ENCODE measurements at regions not wholly inside any gene's neighbourhood (a gene's known extent, or its start where the extent isn't known, plus 50 kb on each side); places are given as distances from the start of the nearest gene placed in this dataset.
A peak's percentile ranks its signal among the peaks of the same experiment; 100 is the strongest.
"Not testable (repeated sequence)": the region's sequence is repeated elsewhere in the genome, so short reads cannot be mapped to it uniquely, and the experiment has no call there.

DNA sequence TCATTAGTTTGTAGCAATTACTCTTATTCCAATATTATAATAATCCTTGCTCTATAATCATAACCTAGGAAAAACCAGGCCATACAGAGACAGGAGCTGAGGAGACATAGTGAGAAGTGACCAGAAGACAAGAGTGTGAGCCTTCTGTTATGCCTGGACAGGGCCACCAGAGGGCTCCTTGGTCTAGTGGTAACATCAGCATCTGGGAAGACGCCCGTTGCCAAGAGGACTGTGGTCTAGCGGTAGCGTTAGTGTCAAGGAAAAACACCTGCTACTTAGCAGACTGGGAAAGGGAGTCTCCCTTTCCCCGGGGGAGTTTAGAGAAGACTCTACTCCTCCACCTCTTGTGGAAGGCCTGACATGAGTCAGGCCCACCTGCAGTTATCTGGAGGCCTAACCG, 97.0 kb downstream of the F11 start:
- not testable (repeated sequence) for H3K9ac ChIP-seq (ENCODE audit: extremely low read depth, low read length, poor library complexity, severe bottlenecking); H3K27me3 ChIP-seq (ENCODE audit: control insufficient read depth, insufficient read depth, low read length, poor library complexity, severe bottlenecking); H3K36me3 Mint-ChIP-seq (ENCODE audit: low read depth); H3K27me3 Mint-ChIP-seq (ENCODE audit: insufficient read depth); H3K36me3 ChIP-seq (ENCODE audit: control insufficient read depth, insufficient read depth, low read length); H3K27ac ChIP-seq (ENCODE audit: low read depth, low read length); H3K4me3 ChIP-seq (ENCODE audit: low read length); H3K4me1 Mint-ChIP-seq; H3K4me3 Mint-ChIP-seq; H3K4me1 ChIP-seq (ENCODE audit: control insufficient read depth, insufficient read depth, low read length); H3K27ac Mint-ChIP-seq
- WGBS, 2 experiments (ENCODE audit: insufficient coverage in 1 of 2, insufficient read length in 1 of 2) = 93 to 100% methylated on average over 2 to 6 of the region's 6 CpGs
- H3K9me3 Mint-ChIP-seq = peaks cover 44% of the 10 kb centered on the region
- TF ChIP-seq, protein P1, sequence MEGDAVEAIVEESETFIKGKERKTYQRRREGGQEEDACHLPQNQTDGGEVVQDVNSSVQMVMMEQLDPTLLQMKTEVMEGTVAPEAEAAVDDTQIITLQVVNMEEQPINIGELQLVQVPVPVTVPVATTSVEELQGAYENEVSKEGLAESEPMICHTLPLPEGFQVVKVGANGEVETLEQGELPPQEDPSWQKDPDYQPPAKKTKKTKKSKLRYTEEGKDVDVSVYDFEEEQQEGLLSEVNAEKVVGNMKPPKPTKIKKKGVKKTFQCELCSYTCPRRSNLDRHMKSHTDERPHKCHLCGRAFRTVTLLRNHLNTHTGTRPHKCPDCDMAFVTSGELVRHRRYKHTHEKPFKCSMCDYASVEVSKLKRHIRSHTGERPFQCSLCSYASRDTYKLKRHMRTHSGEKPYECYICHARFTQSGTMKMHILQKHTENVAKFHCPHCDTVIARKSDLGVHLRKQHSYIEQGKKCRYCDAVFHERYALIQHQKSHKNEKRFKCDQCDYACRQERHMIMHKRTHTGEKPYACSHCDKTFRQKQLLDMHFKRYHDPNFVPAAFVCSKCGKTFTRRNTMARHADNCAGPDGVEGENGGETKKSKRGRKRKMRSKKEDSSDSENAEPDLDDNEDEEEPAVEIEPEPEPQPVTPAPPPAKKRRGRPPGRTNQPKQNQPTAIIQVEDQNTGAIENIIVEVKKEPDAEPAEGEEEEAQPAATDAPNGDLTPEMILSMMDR (conservative IDR thresholded peaks at IDR 0.05) = peak; percentile 68
- DNase-seq = peak; percentile 70
- peaks cover 40% of the 10 kb centered on the region for H3K9me3 ChIP-seq (ENCODE audit: control insufficient read depth, low read length)

DNA sequence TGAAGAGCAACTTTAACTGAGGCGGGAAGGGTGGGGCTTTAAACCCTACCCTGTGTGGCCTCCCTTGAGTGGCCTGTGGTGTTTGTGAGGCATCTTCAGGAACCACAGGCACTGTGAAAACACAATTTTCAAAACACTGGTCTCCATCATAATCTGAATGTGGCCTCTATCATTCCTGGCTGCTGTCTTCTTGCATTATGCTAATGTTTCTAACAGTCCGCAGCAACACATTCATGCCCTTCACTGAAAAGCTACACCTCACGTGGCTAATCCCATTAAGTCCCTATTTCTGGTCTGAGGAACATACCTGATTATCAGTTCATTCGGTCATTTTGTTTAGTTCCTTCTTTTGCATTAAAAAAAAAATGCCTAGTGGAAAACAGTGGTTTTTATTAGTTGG, 94.6 kb downstream of the F11 start:
- Mint-ChIP-seq H3K36me3 (ENCODE audit: low read depth) (peaks cover 5% of the 10 kb centered on the region), H3K9me3 (peaks cover 32% of the 10 kb centered on the region), H3K27ac (no peak overlapping the region), H3K4me1 (no peaks in the 10 kb centered on the region), H3K4me3 (no peak overlapping the region), H3K27me3 (ENCODE audit: insufficient read depth) (no peaks in the 10 kb centered on the region)
- TF ChIP-seq, protein P1 (conservative IDR thresholded peaks at IDR 0.05) = no peak
- Histone ChIP-seq H3K4me3 (ENCODE audit: low read length) (no peak overlapping the region), H3K36me3 (ENCODE audit: control insufficient read depth, insufficient read depth, low read length) (no peaks in the 10 kb centered on the region), H3K9me3 (ENCODE audit: control insufficient read depth, low read length) (peaks cover 26% of the 10 kb centered on the region), H3K27me3 (ENCODE audit: control insufficient read depth, insufficient read depth, low read length, poor library complexity, severe bottlenecking) (no peaks in the 10 kb centered on the region), H3K9ac (ENCODE audit: extremely low read depth, low read length, poor library complexity, severe bottlenecking) (no peak overlapping the region), H3K4me1 (ENCODE audit: control insufficient read depth, insufficient read depth, low read length) (no peaks in the 10 kb centered on the region), H3K27ac (ENCODE audit: low read depth, low read length) (no peak overlapping the region)
- WGBS, 2 experiments (ENCODE audit: insufficient coverage in 1 of 2, insufficient read length in 1 of 2) = 90 to 91% methylated on average over 3 to 4 of the region's 4 CpGs
- no peak for DNase-seq

DNA sequence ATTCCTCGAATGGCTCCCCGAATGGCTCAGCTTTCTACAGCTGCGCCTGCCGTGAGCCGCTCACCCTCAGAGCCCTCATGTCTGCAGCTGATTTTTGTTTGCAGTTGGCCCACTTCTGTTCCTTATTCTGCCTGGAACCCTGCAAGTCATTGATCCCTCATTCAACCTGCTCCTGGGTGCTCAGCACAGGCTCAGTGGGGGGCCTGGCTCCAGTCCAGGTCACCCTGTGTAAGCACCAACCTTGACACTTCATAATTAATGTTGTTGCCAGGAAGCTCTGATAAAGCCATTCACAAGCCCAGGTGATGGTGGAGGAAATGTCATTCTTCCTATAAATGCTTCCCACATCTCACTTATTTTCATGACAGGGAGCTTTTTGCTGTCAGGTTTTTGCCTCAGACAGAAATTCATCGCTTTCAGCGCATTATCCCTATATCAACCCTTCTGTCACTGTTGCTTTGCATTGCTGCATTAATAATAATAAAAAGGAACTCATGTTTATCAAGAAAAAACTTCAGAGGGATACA, 85.7 kb downstream of the F11 start:
- H3K27ac Mint-ChIP-seq = no peak overlapping the region
- 89 to 93% methylated on average over 5 to 7 of the region's 7 CpGs for WGBS, 2 experiments (ENCODE audit: insufficient coverage in 1 of 2, insufficient read length in 1 of 2)
- Histone ChIP-seq H3K4me1 (ENCODE audit: control insufficient read depth, insufficient read depth, low read length) (no peaks in the 10 kb centered on the region), H3K27ac (ENCODE audit: low read depth, low read length) (no peak overlapping the region), H3K9ac (ENCODE audit: extremely low read depth, low read length, poor library complexity, severe bottlenecking) (no peak overlapping the region), H3K4me3 (ENCODE audit: low read length) (no peak overlapping the region), H3K27me3 (ENCODE audit: control insufficient read depth, insufficient read depth, low read length, poor library complexity, severe bottlenecking) (peaks cover 12% of the 10 kb centered on the region), H3K36me3 (ENCODE audit: control insufficient read depth, insufficient read depth, low read length) (no peaks in the 10 kb centered on the region), H3K9me3 (ENCODE audit: control insufficient read depth, low read length) (no peaks in the 10 kb centered on the region)
- TF ChIP-seq, protein P1 (conservative IDR thresholded peaks at IDR 0.05) = no peak
- H3K9me3 Mint-ChIP-seq = no peaks in the 10 kb centered on the region
- H3K4me3 Mint-ChIP-seq = no peak overlapping the region
- peaks cover 39% of the 10 kb centered on the region for H3K27me3 Mint-ChIP-seq (ENCODE audit: insufficient read depth)
- H3K36me3 Mint-ChIP-seq (ENCODE audit: low read depth) = no peaks in the 10 kb centered on the region
- H3K4me1 Mint-ChIP-seq = no peaks in the 10 kb centered on the region
- DNase-seq = no peak

Measured in endodermal cell (in vitro differentiated cells).